ENCODE measurements at regions not wholly inside any gene's neighbourhood (a gene's known extent, or its start where the extent isn't known, plus 50 kb on each side); places are given as distances from the start of the nearest gene placed in this dataset.

DNA sequence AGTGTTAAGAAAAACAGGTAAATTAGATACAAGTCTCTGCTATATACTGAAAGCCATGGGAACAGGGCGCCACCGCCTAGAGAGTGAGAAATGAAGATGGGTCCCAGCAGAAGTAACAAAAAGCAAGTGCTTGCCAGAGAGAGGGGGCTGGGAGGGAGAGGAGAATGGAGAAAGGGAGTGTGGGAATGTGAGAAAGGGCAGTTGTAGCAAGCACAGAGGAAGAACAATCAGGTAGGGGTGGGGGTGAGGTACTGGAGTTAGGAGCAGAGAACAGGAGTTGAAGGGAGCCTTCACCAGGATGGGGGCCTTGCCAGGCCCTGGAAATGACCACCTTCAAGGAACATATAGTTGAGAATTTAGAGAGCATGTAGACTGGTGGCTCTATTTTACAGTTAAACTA is 66.8 kb downstream of the TCF20 start:
- CTCF ChIA-PET = no interaction called here
- no peak for DNase-seq (ENCODE audit: extremely low spot score)
- POLR2A ChIA-PET = no interaction called here
- no peak for TF ChIP-seq CTBP1 (IDR thresholded peaks at IDR 0.05; ENCODE audit: borderline replicate concordance)
- no peak for TF ChIP-seq BHLHE40 (IDR thresholded peaks at IDR 0.05; ENCODE audit: borderline replicate concordance)
- no peak for TF ChIP-seq SP1 (IDR thresholded peaks at IDR 0.05)
- no peak for TF ChIP-seq SUZ12 (IDR thresholded peaks at IDR 0.05)
- no peak for TF ChIP-seq HDGF (IDR thresholded peaks at IDR 0.05; ENCODE audit: borderline replicate concordance)
- no peak for TF ChIP-seq FOXK2 (IDR thresholded peaks at IDR 0.05)
- no peak for TF ChIP-seq NFRKB (IDR thresholded peaks at IDR 0.05)
- TF ChIP-seq FOXM1 (IDR thresholded peaks at IDR 0.05; ENCODE audit: borderline replicate concordance) = no peak
- no peak for TF ChIP-seq L3MBTL2 (conservative IDR thresholded peaks at IDR 0.05)
- TF ChIP-seq ARNT (IDR thresholded peaks at IDR 0.05) = no peak
- TF ChIP-seq, protein P1, sequence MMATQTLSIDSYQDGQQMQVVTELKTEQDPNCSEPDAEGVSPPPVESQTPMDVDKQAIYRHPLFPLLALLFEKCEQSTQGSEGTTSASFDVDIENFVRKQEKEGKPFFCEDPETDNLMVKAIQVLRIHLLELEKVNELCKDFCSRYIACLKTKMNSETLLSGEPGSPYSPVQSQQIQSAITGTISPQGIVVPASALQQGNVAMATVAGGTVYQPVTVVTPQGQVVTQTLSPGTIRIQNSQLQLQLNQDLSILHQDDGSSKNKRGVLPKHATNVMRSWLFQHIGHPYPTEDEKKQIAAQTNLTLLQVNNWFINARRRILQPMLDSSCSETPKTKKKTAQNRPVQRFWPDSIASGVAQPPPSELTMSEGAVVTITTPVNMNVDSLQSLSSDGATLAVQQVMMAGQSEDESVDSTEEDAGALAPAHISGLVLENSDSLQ (IDR thresholded peaks at IDR 0.05) = no peak
- no peak for TF ChIP-seq LEF1 (IDR thresholded peaks at IDR 0.05; ENCODE audit: borderline replicate concordance)

DNA sequence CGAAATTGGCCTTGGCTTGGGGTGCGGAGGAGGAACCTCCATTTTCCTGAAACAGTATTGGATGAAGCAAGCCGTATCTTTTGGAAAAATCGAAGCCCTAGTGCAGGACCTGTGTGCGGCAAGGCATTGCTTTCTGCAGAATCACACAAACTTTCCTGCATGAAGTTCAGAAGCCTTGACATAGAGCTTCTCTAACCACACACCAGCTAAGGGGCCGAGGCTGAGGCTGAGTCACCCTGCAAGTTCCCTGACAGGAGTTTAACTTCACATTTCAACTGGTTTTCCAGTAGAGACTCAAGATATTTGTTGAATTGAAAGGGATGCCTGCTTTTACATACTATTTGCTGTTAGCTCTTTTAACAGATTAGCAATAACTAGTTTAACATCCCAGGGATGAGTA is 67.8 kb downstream of the TCF20 start:
- TF ChIP-seq HDGF (IDR thresholded peaks at IDR 0.05; ENCODE audit: borderline replicate concordance) = no peak
- TF ChIP-seq L3MBTL2 (conservative IDR thresholded peaks at IDR 0.05) = no peak
- no peak for TF ChIP-seq CTBP1 (IDR thresholded peaks at IDR 0.05; ENCODE audit: borderline replicate concordance)
- TF ChIP-seq FOXA1 (IDR thresholded peaks at IDR 0.05) = no peak
- TF ChIP-seq NFRKB (IDR thresholded peaks at IDR 0.05) = no peak
- no peak for TF ChIP-seq BHLHE40 (IDR thresholded peaks at IDR 0.05; ENCODE audit: borderline replicate concordance)
- TF ChIP-seq TARDBP (IDR thresholded peaks at IDR 0.05) = no peak
- no peak for DNase-seq (ENCODE audit: extremely low spot score)
- CTCF ChIA-PET = interaction anchor here (0.5 kb wide), 1 partner anchor 28 kb away, joined by 3 read pairs; no protein-coding TSS in a partner anchor
- POLR2A ChIA-PET = no interaction called here

DNA sequence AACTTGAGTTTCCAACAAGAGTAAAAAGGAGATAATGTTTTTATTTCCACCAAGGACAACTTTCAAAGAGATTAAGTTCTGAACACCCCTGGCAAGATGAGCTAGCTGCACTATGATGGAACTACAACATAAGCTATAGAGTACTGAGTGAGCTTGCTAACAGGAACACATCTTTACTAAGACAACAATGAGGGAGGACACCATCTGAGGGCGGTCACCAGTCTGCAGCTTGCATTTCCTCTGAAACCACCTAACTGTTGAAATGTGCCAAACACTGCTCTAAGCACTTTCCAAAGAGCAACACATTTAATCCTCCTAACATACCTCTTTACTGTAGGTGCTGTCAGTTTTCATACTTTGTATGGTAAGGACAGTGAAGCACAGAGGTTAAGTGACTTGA is 68.4 kb downstream of the TCF20 start:
- POLR2A ChIA-PET = no interaction called here
- DNase-seq (ENCODE audit: extremely low spot score) = no peak
- TF ChIP-seq FOXM1 (IDR thresholded peaks at IDR 0.05; ENCODE audit: borderline replicate concordance) (no peak), LEF1 (IDR thresholded peaks at IDR 0.05; ENCODE audit: borderline replicate concordance) (no peak), CTBP1 (IDR thresholded peaks at IDR 0.05; ENCODE audit: borderline replicate concordance) (no peak), L3MBTL2 (conservative IDR thresholded peaks at IDR 0.05) (no peak), ELF4 (IDR thresholded peaks at IDR 0.05) (no peak)
- TF ChIP-seq, protein P1 (IDR thresholded peaks at IDR 0.05) = no peak
- CTCF ChIA-PET = no interaction called here

DNA sequence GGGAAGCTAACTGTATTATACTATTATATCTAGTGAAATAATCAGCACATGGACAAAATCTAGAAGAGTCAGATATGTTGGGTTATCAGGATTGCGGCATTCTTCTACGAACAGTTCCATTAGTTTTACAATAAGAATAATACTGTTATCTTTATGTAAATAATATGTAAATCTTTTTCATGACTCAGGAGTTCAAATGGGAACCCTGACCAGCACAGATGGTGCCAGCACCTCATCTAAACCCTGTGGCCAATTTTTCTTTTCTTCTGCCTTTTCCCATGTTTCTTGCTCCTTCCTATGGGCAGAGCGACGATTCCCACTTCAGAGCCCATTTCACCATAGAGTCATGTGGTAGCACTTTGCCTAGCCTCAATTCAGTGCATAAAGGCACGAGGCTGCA is 68.4 kb upstream of the CYP2D6 start:
- TF ChIP-seq FOXK2 (IDR thresholded peaks at IDR 0.05) (no peak), SUZ12 (IDR thresholded peaks at IDR 0.05) (no peak), SP1 (IDR thresholded peaks at IDR 0.05) (no peak), FOXM1 (IDR thresholded peaks at IDR 0.05; ENCODE audit: borderline replicate concordance) (no peak), CTBP1 (IDR thresholded peaks at IDR 0.05; ENCODE audit: borderline replicate concordance) (no peak), ARNT (IDR thresholded peaks at IDR 0.05) (no peak), BHLHE40 (IDR thresholded peaks at IDR 0.05; ENCODE audit: borderline replicate concordance) (no peak), NFRKB (IDR thresholded peaks at IDR 0.05) (no peak), L3MBTL2 (conservative IDR thresholded peaks at IDR 0.05) (no peak), HDGF (IDR thresholded peaks at IDR 0.05; ENCODE audit: borderline replicate concordance) (no peak), ELF4 (IDR thresholded peaks at IDR 0.05) (no peak), FOXA1 (IDR thresholded peaks at IDR 0.05) (no peak), TARDBP (IDR thresholded peaks at IDR 0.05) (no peak), ZNF384 (IDR thresholded peaks at IDR 0.05) (no peak)
- TF ChIP-seq, protein P1 (IDR thresholded peaks at IDR 0.05) = no peak
- CTCF ChIA-PET = no interaction called here
- no peak for DNase-seq (ENCODE audit: extremely low spot score)
- POLR2A ChIA-PET = interaction anchor here (1.1 kb wide), 1 partner anchor 253 kb away, joined by 3 read pairs; no protein-coding TSS in a partner anchor

GRCh38 chr22:42198226-42198625 is 67.6 kb upstream of the CYP2D6 start:
- POLR2A ChIA-PET = interaction anchor here (1.1 kb wide), 1 partner anchor 252 kb away, joined by 3 read pairs; no protein-coding TSS in a partner anchor
- DNase-seq (ENCODE audit: extremely low spot score) = no peak
- CTCF ChIA-PET = interaction anchor here (1.2 kb wide), 1 partner anchor 29 kb away, joined by 3 read pairs; no protein-coding TSS in a partner anchor
- TF ChIP-seq CTBP1 (IDR thresholded peaks at IDR 0.05; ENCODE audit: borderline replicate concordance) (no peak), ARNT (IDR thresholded peaks at IDR 0.05) (no peak), FOXK2 (IDR thresholded peaks at IDR 0.05) (no peak), NFRKB (IDR thresholded peaks at IDR 0.05) (no peak), L3MBTL2 (conservative IDR thresholded peaks at IDR 0.05) (no peak), ELF4 (IDR thresholded peaks at IDR 0.05) (no peak)
- TF ChIP-seq, protein P1 (IDR thresholded peaks at IDR 0.05) = no peak

DNA sequence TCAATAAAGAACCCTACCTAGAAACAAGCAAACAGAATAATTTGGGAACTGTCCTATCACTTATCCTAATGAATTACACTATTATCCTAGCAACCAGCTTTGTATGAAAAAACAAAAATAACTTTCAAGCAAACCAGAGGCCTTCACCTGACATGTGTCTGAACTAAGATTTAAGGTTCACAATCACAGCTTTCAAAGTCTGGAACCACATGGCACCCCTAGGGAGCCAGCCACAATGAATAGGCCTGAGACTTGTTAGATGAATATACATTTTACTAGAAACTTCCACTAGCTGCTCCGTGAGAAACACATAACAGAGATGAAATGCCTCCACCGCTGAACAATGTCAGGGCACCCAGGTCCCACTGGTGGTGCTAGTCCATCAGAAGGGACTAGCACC is 65.8 kb upstream of the CYP2D6 start:
- CTCF ChIA-PET = no interaction called here
- POLR2A ChIA-PET = no interaction called here
- TF ChIP-seq TARDBP (IDR thresholded peaks at IDR 0.05) (no peak), BHLHE40 (IDR thresholded peaks at IDR 0.05; ENCODE audit: borderline replicate concordance) (no peak), ELF4 (IDR thresholded peaks at IDR 0.05) (no peak), FOXK2 (IDR thresholded peaks at IDR 0.05) (no peak), SP1 (IDR thresholded peaks at IDR 0.05) (no peak), CTBP1 (IDR thresholded peaks at IDR 0.05; ENCODE audit: borderline replicate concordance) (no peak), ZNF384 (IDR thresholded peaks at IDR 0.05) (no peak), NFRKB (IDR thresholded peaks at IDR 0.05) (no peak), HDGF (IDR thresholded peaks at IDR 0.05; ENCODE audit: borderline replicate concordance) (no peak), SUZ12 (IDR thresholded peaks at IDR 0.05) (no peak), L3MBTL2 (conservative IDR thresholded peaks at IDR 0.05) (no peak), LEF1 (IDR thresholded peaks at IDR 0.05; ENCODE audit: borderline replicate concordance) (no peak)
- DNase-seq (ENCODE audit: extremely low spot score) = no peak
